ENCODE measurements at regions not wholly inside any gene's neighbourhood (a gene's known extent, or its start where the extent isn't known, plus 50 kb on each side); places are given as distances from the start of the nearest gene placed in this dataset.
"Not testable (repeated sequence)": the region's sequence is repeated elsewhere in the genome, so short reads cannot be mapped to it uniquely, and the experiment has no call there.

GRCh38 chr2:131858197-131858596 is 303.6 kb downstream of the ANKRD30BL start:
- TF ChIP-seq CTCF (conservative IDR thresholded peaks at IDR 0.05), result peak; percentile 40
- not testable (repeated sequence) for TF ChIP-seq ZFX (IDR thresholded peaks at IDR 0.05)

Data from C4-2B (cell line).